ENCODE measurements at regions not wholly inside any gene's neighbourhood (a gene's known extent, or its start where the extent isn't known, plus 50 kb on each side); places are given as distances from the start of the nearest gene placed in this dataset.
"Not testable (repeated sequence)": the region's sequence is repeated elsewhere in the genome, so short reads cannot be mapped to it uniquely, and the experiment has no call there.

DNA sequence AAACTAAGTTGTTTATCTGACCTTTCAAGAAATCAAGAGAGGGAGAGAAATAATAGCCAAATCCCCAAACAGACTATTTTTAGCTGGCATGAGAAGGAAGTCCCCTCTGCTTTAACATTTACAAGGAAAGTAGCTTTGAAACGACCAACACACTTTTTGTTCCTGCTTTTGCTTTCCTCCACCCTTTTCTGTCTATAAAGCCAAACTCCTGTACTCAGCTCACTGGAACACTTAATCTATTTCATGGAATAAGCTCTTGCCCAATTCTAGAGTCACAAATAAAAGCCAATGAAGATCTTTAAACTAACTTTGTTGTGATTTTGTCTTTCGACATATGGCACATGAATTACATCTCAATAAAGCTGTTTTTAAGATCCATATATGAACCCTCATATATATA, 86.8 kb upstream of the CCDC71L start:
- DNase-seq (ENCODE audit: low read depth in 2 of 3, low spot score in 2 of 3), result no peak

DNA sequence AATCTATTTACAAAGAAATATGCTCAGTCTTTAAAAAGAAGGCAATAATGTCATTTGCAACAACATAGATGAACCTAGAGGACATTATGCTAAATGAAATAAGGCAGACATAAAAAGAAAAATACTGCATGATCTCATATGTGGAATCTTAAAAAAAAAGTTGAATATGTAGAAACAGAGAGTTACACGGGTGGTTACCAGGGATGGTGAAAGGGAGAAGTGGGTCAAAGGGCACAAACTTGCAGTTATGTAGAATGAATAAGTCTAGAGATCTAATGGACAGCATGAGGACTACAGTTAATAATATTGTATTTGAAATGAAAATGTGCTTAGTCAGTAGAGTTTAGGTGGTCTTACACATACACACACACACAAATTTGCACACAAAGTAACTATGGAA, 88.2 kb upstream of the CCDC71L start:
- no peak for DNase-seq (ENCODE audit: low read depth in 2 of 3, low spot score in 2 of 3)

- no peak for DNase-seq (ENCODE audit: low read depth in 2 of 3, low spot score in 2 of 3)
Measured at GRCh38 chr7:106750773-106751172, 89.8 kb upstream of the CCDC71L start.

DNA sequence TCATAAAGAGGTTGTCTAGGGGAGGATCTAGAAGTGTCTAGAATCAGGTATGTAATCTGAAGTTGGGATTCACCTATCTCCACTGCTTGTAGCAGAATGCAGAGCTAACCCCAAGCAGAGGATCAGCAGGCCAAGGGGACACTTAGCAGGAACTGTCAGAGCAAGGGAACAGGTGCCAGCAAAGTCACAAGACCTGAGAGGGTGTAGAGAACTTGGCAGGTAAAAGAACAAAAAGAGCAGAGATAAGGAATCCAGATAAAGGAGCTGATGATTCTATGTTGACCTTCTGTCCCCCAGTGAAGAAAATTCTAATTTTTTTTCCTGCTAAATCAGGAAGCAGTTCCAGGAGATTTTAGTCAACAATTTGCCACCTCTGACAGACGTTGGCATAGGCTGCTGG, 91.4 kb upstream of the CCDC71L start:
- no peak for DNase-seq (ENCODE audit: low read depth in 2 of 3, low spot score in 2 of 3)

DNA sequence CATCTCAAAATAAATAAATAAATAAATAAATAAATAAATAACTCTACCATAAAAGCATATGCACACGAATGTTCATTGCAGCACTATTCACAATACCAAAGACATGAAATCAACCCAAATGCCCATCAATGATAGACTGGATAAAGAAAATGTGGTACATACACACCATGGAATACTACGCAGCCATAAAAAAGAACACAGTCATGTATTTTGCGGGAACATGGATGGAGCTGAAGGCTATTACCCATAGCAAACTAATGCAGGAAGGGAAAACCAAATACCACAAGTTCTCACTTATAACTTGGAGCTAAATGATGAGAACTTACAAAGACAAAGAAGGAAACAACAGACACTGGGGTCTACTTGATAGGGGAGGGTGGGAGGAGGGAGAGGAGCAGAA, 94.1 kb upstream of the CCDC71L start:
- DNase-seq (ENCODE audit: low read depth in 2 of 3, low spot score in 2 of 3), result not testable (repeated sequence)

DNA sequence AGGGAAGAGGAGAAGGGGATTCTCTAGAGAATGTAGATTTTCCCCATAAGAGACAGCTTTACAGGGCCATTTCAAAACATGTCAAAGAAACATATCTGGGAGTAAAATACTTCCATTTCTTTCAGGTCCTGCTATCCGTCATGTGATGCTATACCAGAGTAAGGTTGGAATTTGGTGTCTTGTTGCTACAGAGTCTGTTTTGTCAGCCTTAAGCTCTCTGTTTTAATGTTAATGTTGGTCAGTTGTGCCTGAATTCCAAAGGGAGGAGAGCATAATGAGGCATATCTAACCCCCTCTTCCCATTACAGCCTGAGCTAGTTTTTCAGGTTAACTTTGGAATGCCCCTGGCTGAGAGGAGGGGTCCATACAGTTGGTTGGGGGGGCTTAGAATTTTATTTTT, 94.7 kb upstream of the CCDC71L start:
- DNase-seq (ENCODE audit: low read depth in 2 of 3, low spot score in 2 of 3), result no peak

GRCh38 chr7:106756071-106756470, 95.1 kb upstream of the CCDC71L start:
- DNase-seq (ENCODE audit: low read depth in 2 of 3, low spot score in 2 of 3), result no peak

- no peak for DNase-seq (ENCODE audit: low read depth in 2 of 3, low spot score in 2 of 3)
Measured at GRCh38 chr7:106756884-106757283, 95.9 kb upstream of the CCDC71L start.

DNA sequence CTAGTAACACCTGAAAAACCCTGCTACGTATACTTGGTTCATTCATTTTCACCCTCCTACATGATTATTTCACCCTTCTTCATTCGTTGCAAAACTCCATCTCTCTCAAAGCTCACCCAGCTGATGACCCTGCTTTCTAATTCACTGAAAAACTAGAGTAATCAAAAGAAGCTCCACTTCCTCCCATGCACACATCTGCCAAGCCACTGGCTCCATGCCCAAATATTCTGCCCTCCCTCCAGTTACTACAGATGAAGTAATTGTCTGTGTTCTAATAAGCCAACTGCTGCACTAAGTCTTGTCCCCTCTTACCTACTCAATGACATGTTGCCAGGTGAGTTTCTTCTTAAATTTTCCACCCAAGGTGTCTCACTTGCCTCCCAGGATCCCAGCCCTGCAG, 96.9 kb upstream of the CCDC71L start:
- DNase-seq (ENCODE audit: low read depth in 2 of 3, low spot score in 2 of 3), result peak in 1 of 3 donors; percentile 85

GRCh38 chr7:106762845-106763244, 101.9 kb upstream of the CCDC71L start:
- DNase-seq (ENCODE audit: low read depth in 2 of 3, low spot score in 2 of 3), result not testable (repeated sequence)

DNA sequence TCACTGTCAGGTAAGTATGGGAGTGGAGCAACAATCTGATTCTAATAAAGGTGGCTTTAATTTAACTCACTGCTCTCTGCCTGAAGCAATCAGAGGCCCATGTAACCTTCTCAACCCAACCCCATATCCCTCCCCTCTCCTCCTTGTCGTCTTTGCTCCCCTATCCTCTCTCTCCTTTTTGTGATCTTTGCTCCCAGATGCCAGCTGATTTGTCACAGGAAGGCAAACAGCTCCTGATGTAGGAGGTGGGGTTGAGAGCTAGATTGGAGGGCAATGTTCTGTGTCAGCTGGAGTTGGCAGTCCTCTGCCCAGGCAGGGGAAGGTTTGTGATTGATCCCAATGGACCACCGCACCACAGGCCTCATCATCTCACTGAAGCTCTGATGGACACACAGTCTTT, 101.4 kb upstream of the PIK3CG start:
- DNase-seq (ENCODE audit: low read depth in 2 of 3, low spot score in 2 of 3), result no peak

DNA sequence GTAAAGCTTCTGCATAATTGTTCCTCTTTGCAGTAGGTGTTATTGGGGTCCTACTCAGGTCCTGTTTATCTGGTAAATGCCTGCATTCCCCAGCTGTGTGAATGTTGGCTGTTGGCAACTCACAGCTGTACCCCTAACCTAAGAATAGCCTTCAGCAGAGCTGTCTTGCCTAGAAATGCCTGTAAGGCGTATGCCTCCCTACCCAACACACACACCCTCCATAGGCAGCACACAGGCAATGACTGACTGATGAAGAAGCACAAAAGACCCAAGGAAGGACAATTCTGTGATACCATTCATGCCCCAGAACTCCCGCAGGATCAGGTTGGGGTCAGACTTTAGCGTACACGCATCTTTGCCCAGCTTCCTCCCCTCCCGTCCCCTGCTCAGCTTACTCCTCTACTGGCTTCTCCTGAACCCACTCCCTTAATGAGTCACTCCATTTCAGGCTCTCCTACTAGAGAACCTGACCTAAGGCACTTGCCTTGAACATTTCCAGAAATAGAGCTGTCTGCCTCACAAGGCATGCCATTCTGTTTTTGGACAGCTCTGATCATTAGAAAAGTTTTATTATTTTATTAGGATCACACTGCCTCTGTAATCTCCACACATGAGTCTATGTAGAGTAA, 99.2 kb upstream of the PIK3CG start:
- no peak for DNase-seq (ENCODE audit: low read depth in 2 of 3, low spot score in 2 of 3)

DNA sequence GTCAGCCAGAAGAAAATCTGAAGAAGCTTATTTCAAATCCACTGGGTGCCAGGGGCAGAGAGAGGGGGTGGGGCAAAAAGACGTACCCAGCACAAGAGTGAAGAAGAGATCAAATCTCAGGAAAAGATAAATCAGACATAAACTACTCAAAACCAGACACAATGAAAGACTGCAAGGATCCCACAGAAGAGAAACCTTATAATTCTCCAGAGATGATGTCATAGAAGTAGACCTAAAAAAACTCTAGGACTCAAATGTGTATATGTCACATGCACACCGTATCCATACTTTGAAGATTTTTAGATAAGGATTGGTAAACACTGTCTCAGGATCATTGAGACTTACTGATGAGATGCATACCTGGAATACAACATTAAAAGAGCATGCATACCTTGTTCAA, 98.5 kb upstream of the PIK3CG start:
- DNase-seq (ENCODE audit: low read depth in 2 of 3, low spot score in 2 of 3), result no peak

DNA sequence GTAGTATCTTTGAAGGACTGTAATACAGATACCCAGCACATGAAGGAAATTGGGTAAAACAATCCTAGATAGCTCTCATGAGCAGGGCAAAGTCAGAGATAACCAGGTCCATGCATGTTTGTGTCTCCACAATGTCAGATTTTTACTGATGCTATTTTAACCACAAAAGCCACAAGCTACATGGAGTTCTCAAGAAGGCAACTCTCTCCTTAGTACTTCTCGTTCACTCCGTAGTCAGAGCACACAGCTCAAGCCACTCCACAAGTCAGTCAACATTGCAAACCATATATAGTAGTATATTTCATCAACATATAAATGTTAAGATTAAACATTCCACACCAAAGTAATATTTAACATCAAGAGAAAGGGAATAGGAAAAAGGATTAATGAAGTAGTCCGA, 98.0 kb upstream of the PIK3CG start:
- peak in 1 of 3 donors; percentile 55 for DNase-seq (ENCODE audit: low read depth in 2 of 3, low spot score in 2 of 3)

- DNase-seq (ENCODE audit: low read depth in 2 of 3, low spot score in 2 of 3), result peak in 2 of 3 donors; percentile 51 to 67
Measured at GRCh38 chr7:106767498-106768323, 97.4 kb upstream of the PIK3CG start.

DNA sequence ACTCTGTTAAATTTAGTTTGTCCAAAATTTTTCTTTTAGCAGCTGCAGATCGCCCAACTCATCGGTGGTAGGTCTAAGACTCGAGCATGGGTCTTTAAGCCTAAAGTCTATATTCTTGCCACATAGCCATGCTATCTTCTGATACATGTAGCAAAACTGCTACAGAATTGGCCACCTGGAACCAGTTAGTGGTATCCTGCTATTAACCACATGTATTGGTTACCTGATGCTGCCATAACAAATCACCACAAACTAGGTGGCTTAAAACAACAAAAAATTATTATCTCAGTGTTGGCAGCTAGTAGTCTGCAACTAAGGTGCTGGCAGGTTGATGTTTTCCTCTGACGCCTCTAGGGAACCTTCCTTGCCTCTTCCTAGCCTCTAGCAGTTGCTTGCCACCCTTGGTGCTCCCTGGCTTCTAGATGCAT, 96.7 kb upstream of the PIK3CG start:
- DNase-seq (ENCODE audit: low read depth in 2 of 3, low spot score in 2 of 3), result peak in 1 of 3 donors; percentile 54

- no peak for DNase-seq (ENCODE audit: low read depth in 2 of 3, low spot score in 2 of 3)
Measured at GRCh38 chr7:106770191-106770590, 94.9 kb upstream of the PIK3CG start.

DNA sequence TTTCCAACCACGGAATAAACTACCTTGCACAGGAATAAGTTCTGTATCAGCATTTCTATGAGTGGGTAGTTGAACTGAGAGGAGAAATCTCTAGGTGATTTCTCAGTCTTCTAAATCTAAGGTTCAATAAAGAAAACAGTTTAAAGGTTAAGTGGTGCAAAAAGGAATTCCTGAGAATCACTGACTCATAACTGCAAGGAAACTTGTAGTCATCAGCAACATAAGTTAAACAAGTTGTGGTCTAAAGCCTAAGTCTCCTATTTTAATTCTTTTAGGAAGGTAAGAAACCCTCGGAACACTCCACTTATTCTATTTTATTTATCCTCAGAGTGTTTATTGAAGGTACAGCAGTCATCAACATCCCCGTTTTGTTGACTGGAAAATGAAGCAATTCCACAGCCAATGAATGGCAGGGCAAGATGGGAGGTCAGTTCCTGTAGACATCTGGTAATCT, 92.4 kb upstream of the PIK3CG start:
- no peak for DNase-seq (ENCODE audit: low read depth in 2 of 3, low spot score in 2 of 3)

DNA sequence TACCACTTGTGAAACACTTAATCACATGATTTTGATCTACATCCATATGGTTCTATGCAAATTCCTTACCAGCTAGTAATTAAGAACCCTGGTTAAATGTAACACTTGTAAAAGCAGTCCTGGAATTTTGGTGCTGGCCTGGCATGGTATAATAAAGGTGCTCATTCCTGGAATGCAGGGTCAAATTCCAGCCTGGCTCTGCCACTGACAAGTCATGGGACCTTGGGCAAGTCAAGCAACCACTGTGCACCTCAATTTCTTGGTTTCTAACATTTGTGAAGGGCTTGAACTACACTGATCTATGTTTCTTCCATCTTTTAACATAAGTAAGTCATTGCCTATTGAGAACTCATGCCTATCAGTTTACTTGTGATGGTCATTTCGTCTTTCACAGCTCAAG, 91.9 kb upstream of the PIK3CG start:
- no peak for DNase-seq (ENCODE audit: low read depth in 2 of 3, low spot score in 2 of 3)

GRCh38 chr7:106773721-106774120, 91.4 kb upstream of the PIK3CG start:
- no peak for DNase-seq (ENCODE audit: low read depth in 2 of 3, low spot score in 2 of 3)

DNA sequence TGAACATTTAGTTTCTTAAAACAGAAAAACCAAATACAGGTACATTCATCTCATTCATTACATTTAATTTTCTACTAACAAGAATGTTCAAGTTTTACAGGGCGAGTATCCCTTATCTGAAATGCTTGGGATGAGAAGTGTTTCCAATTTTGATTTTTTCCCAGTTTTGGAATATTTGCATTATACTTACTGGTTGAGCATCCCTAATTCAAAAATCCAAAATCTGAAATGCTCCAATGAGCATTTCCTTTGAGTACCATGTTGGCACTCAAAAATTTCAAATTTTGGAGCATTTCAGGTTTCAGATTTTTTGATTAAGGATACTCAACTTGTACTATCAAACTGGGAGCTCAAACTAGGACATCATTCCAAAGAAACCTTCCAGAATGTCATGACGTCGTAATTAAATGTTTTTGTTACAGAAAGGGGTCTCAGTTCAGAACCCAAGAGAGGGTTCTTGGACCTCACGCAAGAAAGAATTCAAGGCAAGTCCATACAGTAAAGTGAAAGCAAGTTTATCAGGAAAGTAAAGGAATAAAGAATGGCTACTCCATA, 90.8 kb upstream of the PIK3CG start:
- DNase-seq (ENCODE audit: low read depth in 2 of 3, low spot score in 2 of 3), result no peak
